ES-I3 (cell line): ENCODE measurements at regions not wholly inside any gene's neighbourhood (a gene's known extent, or its start where the extent isn't known, plus 50 kb on each side); places are given as distances from the start of the nearest gene placed in this dataset.
"Not testable (repeated sequence)": the region's sequence is repeated elsewhere in the genome, so short reads cannot be mapped to it uniquely, and the experiment has no call there.

Source experiments
- H3K36me3 ChIP-seq: 2 replicates; pipeline ENCODE4 v1.6.1; 2013; ENCODE audit warnings: mild to moderate bottlenecking, low read length, control low read depth, moderate library complexity; ENCODE audit not compliant: insufficient read depth
- H3K4me1 ChIP-seq: 2 replicates; pipeline ENCODE4 v1.6.1; 2013; ENCODE audit warnings: mild to moderate bottlenecking, control low read depth, low read length; ENCODE audit not compliant: insufficient read depth
- H3K9ac ChIP-seq: 2 replicates; pipeline ENCODE4 v1.6.1; 2013; ENCODE audit warnings: low read depth, mild to moderate bottlenecking, low read length, moderate library complexity
- H3K9me3 ChIP-seq: 2 replicates; pipeline ENCODE4 v1.6.1; 2013; ENCODE audit warnings: mild to moderate bottlenecking, low read length, moderate library complexity; ENCODE audit not compliant: control insufficient read depth, insufficient read depth

- no peaks in the 10 kb centered on the region for H3K9me3 ChIP-seq
- H3K9ac ChIP-seq: no peak overlapping the region
- H3K4me1 ChIP-seq: no peaks in the 10 kb centered on the region
- H3K36me3 ChIP-seq: no peaks in the 10 kb centered on the region
Measured at GRCh38 chr5:28809811-28810750, 1771.7 kb upstream of the CDH9 start.

GRCh38 chr5:28808967-28809810 is 1770.8 kb upstream of the CDH9 start:
- Histone ChIP-seq H3K36me3 (no peaks in the 10 kb centered on the region), H3K4me1 (no peaks in the 10 kb centered on the region), H3K9ac (no peak overlapping the region)

GRCh38 chr5:28807195-28807729 is 1768.9 kb upstream of the CDH9 start:
- no peaks in the 10 kb centered on the region for H3K9me3 ChIP-seq
- H3K9ac ChIP-seq: no peak overlapping the region
- no peaks in the 10 kb centered on the region for H3K36me3 ChIP-seq
- H3K4me1 ChIP-seq: no peaks in the 10 kb centered on the region

More at GRCh38 chr5:28808967-28809810, 1770.8 kb upstream of the CDH9 start:
- H3K9me3 ChIP-seq: no peaks in the 10 kb centered on the region

- not testable (repeated sequence) for H3K36me3 ChIP-seq, H3K4me1 ChIP-seq, H3K9me3 ChIP-seq, H3K9ac ChIP-seq
Measured at GRCh38 chr5:28799035-28799434, 1760.6 kb upstream of the CDH9 start.

- H3K4me1 ChIP-seq: no peaks in the 10 kb centered on the region
- no peaks in the 10 kb centered on the region for H3K36me3 ChIP-seq
- no peaks in the 10 kb centered on the region for H3K9me3 ChIP-seq
- no peak overlapping the region for H3K9ac ChIP-seq
Measured at GRCh38 chr5:28788954-28789353, 1750.6 kb upstream of the CDH9 start.

- Histone ChIP-seq H3K4me1 (no peaks in the 10 kb centered on the region), H3K9me3 (no peaks in the 10 kb centered on the region), H3K9ac (no peak overlapping the region), H3K36me3 (no peaks in the 10 kb centered on the region)
Measured at GRCh38 chr5:28780083-28780692, 1741.8 kb upstream of the CDH9 start.

GRCh38 chr5:28779161-28779754 is 1740.9 kb upstream of the CDH9 start:
- H3K9ac ChIP-seq: no peak overlapping the region
- H3K4me1 ChIP-seq: no peaks in the 10 kb centered on the region
- no peaks in the 10 kb centered on the region for H3K9me3 ChIP-seq
- no peaks in the 10 kb centered on the region for H3K36me3 ChIP-seq

- no peak overlapping the region for H3K9ac ChIP-seq
- no peaks in the 10 kb centered on the region for H3K4me1 ChIP-seq
- no peaks in the 10 kb centered on the region for H3K36me3 ChIP-seq
Measured at GRCh38 chr5:28770307-28770706, 1731.9 kb upstream of the CDH9 start.

GRCh38 chr5:28766565-28767158 is 1728.3 kb upstream of the CDH9 start:
- H3K9ac ChIP-seq: no peak overlapping the region
- no peaks in the 10 kb centered on the region for H3K4me1 ChIP-seq
- no peaks in the 10 kb centered on the region for H3K9me3 ChIP-seq
- H3K36me3 ChIP-seq: no peaks in the 10 kb centered on the region

More at GRCh38 chr5:28770307-28770706, 1731.9 kb upstream of the CDH9 start:
- H3K9me3 ChIP-seq: no peaks in the 10 kb centered on the region

- Histone ChIP-seq H3K9me3 (no peaks in the 10 kb centered on the region), H3K9ac (no peak overlapping the region), H3K36me3 (no peaks in the 10 kb centered on the region), H3K4me1 (no peaks in the 10 kb centered on the region)
Measured at GRCh38 chr5:28751396-28751795, 1713.0 kb upstream of the CDH9 start.

GRCh38 chr5:28750251-28750650 is 1711.9 kb upstream of the CDH9 start:
- H3K4me1 ChIP-seq: no peaks in the 10 kb centered on the region
- no peaks in the 10 kb centered on the region for H3K36me3 ChIP-seq

GRCh38 chr5:28748446-28748845 is 1710.1 kb upstream of the CDH9 start:
- no peak overlapping the region for H3K9ac ChIP-seq
- H3K9me3 ChIP-seq: no peaks in the 10 kb centered on the region
- no peaks in the 10 kb centered on the region for H3K36me3 ChIP-seq
- H3K4me1 ChIP-seq: no peaks in the 10 kb centered on the region

More at GRCh38 chr5:28750251-28750650, 1711.9 kb upstream of the CDH9 start:
- Histone ChIP-seq H3K9ac (no peak overlapping the region), H3K9me3 (no peaks in the 10 kb centered on the region)

GRCh38 chr5:28743716-28744110 is 1705.3 kb upstream of the CDH9 start:
- Histone ChIP-seq H3K9me3 (no peaks in the 10 kb centered on the region), H3K36me3 (no peaks in the 10 kb centered on the region), H3K4me1 (no peaks in the 10 kb centered on the region), H3K9ac (no peak overlapping the region)
